DOHH2 (cell line): ENCODE measurements at regions not wholly inside any gene's neighbourhood (a gene's known extent, or its start where the extent isn't known, plus 50 kb on each side); places are given as distances from the start of the nearest gene placed in this dataset.

Experiments
- CTCF ChIP-seq: fragments of 200-600 bp; sonication (generic); IDR thresholded peaks from one replicate; pipeline ENCODE4 v1.5.1; 2014; ENCODE audit warnings: antibody characterized with exemption, mild to moderate bottlenecking, low read depth, low read length; ENCODE audit not compliant: poor library complexity, severe bottlenecking
- EZH2phosphoT487 ChIP-seq: fragments of 200-600 bp; sonication (generic); IDR thresholded peaks from 2 replicates; pipeline ENCODE4 v1.6.1; 2017; ENCODE audit warnings: borderline replicate concordance, mild to moderate bottlenecking, antibody characterized with exemption, low read length, moderate library complexity, mixed read lengths

GRCh38 chr18:25563816-25564683 is 212.1 kb upstream of the ZNF521 start:
- TF ChIP-seq CTCF = no peak
- TF ChIP-seq EZH2phosphoT487 = no peak
